B cell (primary cell): ENCODE measurements at regions not wholly inside any gene's neighbourhood (a gene's known extent, or its start where the extent isn't known, plus 50 kb on each side); places are given as distances from the start of the nearest gene placed in this dataset.

Source experiments
- ATAC-seq: fragments of 200-7000 bp; cut with Tn5 transposase; one replicate; pipeline ENCODE4 v1.10.0; 2021; ENCODE audit warnings: low read depth, mild to moderate bottlenecking, moderate number of reproducible peaks, moderate library complexity
- CTCF ChIA-PET: fragments of 350-600 bp; sonication (Branson Sonifier 250); formaldehyde crosslinking; loops from one replicate; lab custom pipeline; 2021; ENCODE audit warnings: antibody characterized with exemption, inconsistent platforms; lab: Charles Lee
- POLR2A ChIA-PET: fragments of 350-600 bp; sonication (Branson Sonifier 250); formaldehyde crosslinking; loops from one replicate; lab custom pipeline; 2021; ENCODE audit warnings: antibody characterized with exemption; lab: Charles Lee
- DNase-seq: peaks from one replicate; pipeline ENCODE4 v3.0.0; 2013
- H2AFZ ChIP-seq: 2 replicates; pipeline ENCODE4 v1.6.1; 2012; ENCODE audit warnings: mild to moderate bottlenecking, low read depth, low read length; ENCODE audit not compliant: insufficient read depth, poor library complexity, severe bottlenecking
- H3K27ac ChIP-seq, 2 donors: 1 replicate in 1 of 2; 2 replicates in 1 of 2; pipeline ENCODE4 v1.5.1; 2012 to 2013; ENCODE audit warnings: low read length in 2 of 2, mild to moderate bottlenecking in 2 of 2, moderate library complexity in 1 of 2
- H3K27me3 ChIP-seq, 4 experiments: fragments of 200-600 bp in 1 of 4; sonication (generic) in 1 of 4; replicated peaks in 1 of 4; 1 replicate in 2 of 4; 2 replicates in 2 of 4; pipeline versions ENCODE4 v1.6.1 to v1.7.0; 2013 to 2016; ENCODE audit warnings: low read length in 3 of 4, mild to moderate bottlenecking in 2 of 4, mixed read lengths in 1 of 4, moderate library complexity in 1 of 4; ENCODE audit not compliant: insufficient read depth in 4 of 4, control insufficient read depth in 3 of 4; ENCODE audit errors: control extremely low read depth in 1 of 4
- H3K36me3 ChIP-seq, 2 experiments: replicated peaks in 1 of 2; 1 replicate in 1 of 2; 2 replicates in 1 of 2; pipeline versions ENCODE4 v1.6.1 to v1.7.1; 2013; ENCODE audit warnings: low read length in 1 of 2; ENCODE audit not compliant: insufficient read depth in 2 of 2, control insufficient read depth in 1 of 2; ENCODE audit errors: control extremely low read depth in 1 of 2, extremely low read depth in 1 of 2
- H3K4me1 ChIP-seq, 2 donors: fragments of 200-600 bp in 1 of 2; sonication (generic) in 1 of 2; 1 replicate in 1 of 2; 2 replicates in 1 of 2; pipeline versions ENCODE4 v1.5.1 to v1.6.1; 2013 to 2017; ENCODE audit warnings: low read length in 2 of 2; ENCODE audit not compliant: control insufficient read depth in 2 of 2, insufficient read depth in 2 of 2
- H3K4me2 ChIP-seq: replicated peaks from 2 replicates; pipeline ENCODE3; 2012; ENCODE audit warnings: mild to moderate bottlenecking, low read depth, low read length; ENCODE audit not compliant: poor library complexity, severe bottlenecking
- H3K4me3 ChIP-seq, 5 experiments: fragments of 200-600 bp in 1 of 5; sonication (generic) in 1 of 5; 1 replicate in 3 of 5; 2 replicates in 2 of 5; pipeline versions ENCODE4 v1.5.1 to v1.7.0; 2011 to 2016; ENCODE audit warnings: low read length in 4 of 5, mild to moderate bottlenecking in 4 of 5, low read depth in 2 of 5, control low read depth in 1 of 5, moderate library complexity in 1 of 5; ENCODE audit not compliant: insufficient read depth in 1 of 5; ENCODE audit errors: control extremely low read depth in 1 of 5, extremely low read depth in 1 of 5
- H3K79me2 ChIP-seq: fragments of 200-600 bp; sonication (generic); one replicate; pipeline ENCODE4 v1.6.0; 2016; ENCODE audit warnings: low read length; ENCODE audit not compliant: control insufficient read depth, insufficient read depth
- H3K9ac ChIP-seq: fragments of 200-600 bp; sonication (generic); 2 replicates; pipeline ENCODE4 v1.6.1; 2017; ENCODE audit warnings: mild to moderate bottlenecking, low read length, moderate library complexity
- H3K9me3 ChIP-seq, 3 donors: one replicate each; pipeline versions ENCODE4 v1.6.1 to v1.7.1; 2013; ENCODE audit warnings: low read length in 2 of 3; ENCODE audit not compliant: control insufficient read depth in 2 of 3, insufficient read depth in 1 of 3; ENCODE audit errors: control extremely low read depth in 1 of 3
- H4K20me1 ChIP-seq: 2 replicates; pipeline ENCODE4 v1.6.0; 2012; ENCODE audit warnings: mild to moderate bottlenecking, low read length; ENCODE audit not compliant: insufficient read depth, control insufficient read depth, poor library complexity, severe bottlenecking
- H3K27ac Mint-ChIP-seq: one replicate; pipeline ENCODE4 v1.8.0; 2021; ENCODE audit warnings: mixed read lengths
- H3K27me3 Mint-ChIP-seq: one replicate; pipeline ENCODE4 v1.8.0; 2021; ENCODE audit warnings: mixed read lengths
- H3K4me1 Mint-ChIP-seq: one replicate; pipeline ENCODE4 v1.8.0; 2021; ENCODE audit warnings: mixed read lengths
- H3K4me3 Mint-ChIP-seq: one replicate; pipeline ENCODE4 v1.8.0; 2021; ENCODE audit warnings: mixed read lengths
- H3K9me3 Mint-ChIP-seq: one replicate; pipeline ENCODE4 v1.8.0; 2022; ENCODE audit warnings: mixed read lengths; ENCODE audit not compliant: insufficient read depth
- CTCF ChIP-seq: fragments of 200-600 bp; IDR thresholded peaks from one replicate; pipeline ENCODE4 v1.8.0; 2022; ENCODE audit warnings: antibody characterized with exemption, mild to moderate bottlenecking
- EZH2 ChIP-seq: IDR thresholded peaks from 2 replicates; pipeline ENCODE4 v1.6.1; 2012; ENCODE audit warnings: borderline replicate concordance, low read depth, mild to moderate bottlenecking, moderate library complexity, low read length; ENCODE audit not compliant: insufficient read depth, poor library complexity, severe bottlenecking
- WGBS: methylation state at CpG from one replicate; pipeline ENCODE4 v1.1.5; 2013; ENCODE audit warnings: missing lambda C conversion rate; ENCODE audit not compliant: insufficient coverage; 5-methylcytosine and 5-hydroxymethylcytosine counted together
- intact Hi-C: fragments of 100-400 bp; cut with micrococcal nuclease; formaldehyde crosslinking; loops from one replicate; pipeline ENCODE4 v1.10.0; 2022

- 57% methylated on average over 7 of the region's 7 CpGs for WGBS
- H3K27ac ChIP-seq: no peak overlapping the region
- no peak overlapping the region for H2AFZ ChIP-seq
- H3K36me3 ChIP-seq: no peaks in the 10 kb centered on the region
- no peak overlapping the region for H3K9ac ChIP-seq
- Mint-ChIP-seq H3K4me1 (peaks cover 55% of the 10 kb centered on the region), H3K27me3 (no peaks in the 10 kb centered on the region), H3K4me3 (peak overlapping the region; percentile 13), H3K9me3 (no peaks in the 10 kb centered on the region), H3K27ac (peak overlapping the region; percentile 28)
- intact Hi-C loops: no loop called here
- ATAC-seq (no peak), DNase-seq (no peak)
- no peak overlapping the region for H3K4me3 ChIP-seq
- ChIA-PET POLR2A (no interaction called here), CTCF (interaction anchor here (1.2 to 5.5 kb wide), 2 partner anchors 26 to 194 kb away, joined by 4 to 42 read pairs; no protein-coding TSS in a partner anchor)
- H3K9me3 ChIP-seq: no peaks in the 10 kb centered on the region
- no peaks in the 10 kb centered on the region for H3K27me3 ChIP-seq
- H3K4me1 ChIP-seq: peaks cover 46% of the 10 kb centered on the region in 2 donors
- peak overlapping the region; percentile 44 for H3K4me2 ChIP-seq
- H4K20me1 ChIP-seq: no peaks in the 10 kb centered on the region
- no peak for TF ChIP-seq EZH2
- no peak for TF ChIP-seq CTCF
- H3K79me2 ChIP-seq: no peaks in the 10 kb centered on the region
Observed at GRCh38 chr12:12007001-12007712, 63.6 kb upstream of the BCL2L14 start.

- no peak for TF ChIP-seq EZH2
- TF ChIP-seq CTCF: no peak
- Histone ChIP-seq H3K79me2 (no peaks in the 10 kb centered on the region), H3K27ac (no peak overlapping the region), H3K36me3 (no peaks in the 10 kb centered on the region), H4K20me1 (no peaks in the 10 kb centered on the region), H3K27me3 (no peaks in the 10 kb centered on the region), H3K9ac (no peak overlapping the region), H3K9me3 (no peaks in the 10 kb centered on the region), H3K4me2 (peak overlapping the region; percentile 44), H3K4me3 (no peak overlapping the region), H3K4me1 (peaks cover 46 to 48% of the 10 kb centered on the region in 2 donors), H2AFZ (no peak overlapping the region)
- intact Hi-C loops: no loop called here
- 70% methylated on average over 9 of the region's 9 CpGs for WGBS
- CTCF ChIA-PET: interaction anchor here (1.2 to 5.5 kb wide), 2 partner anchors 25 to 195 kb away, joined by 4 to 42 read pairs; no protein-coding TSS in a partner anchor
- DNase-seq: no peak
- POLR2A ChIA-PET: no interaction called here
- H3K4me1 Mint-ChIP-seq: peaks cover 61% of the 10 kb centered on the region
- H3K27me3 Mint-ChIP-seq: no peaks in the 10 kb centered on the region
- peak overlapping the region; percentile 27 for H3K4me3 Mint-ChIP-seq
- H3K27ac Mint-ChIP-seq: peak overlapping the region; percentile 33
- no peak for ATAC-seq
- no peaks in the 10 kb centered on the region for H3K9me3 Mint-ChIP-seq
Observed at GRCh38 chr12:12007713-12008231, 63.0 kb upstream of the BCL2L14 start.
